ENCODE measurements at regions not wholly inside any gene's neighbourhood (a gene's known extent, or its start where the extent isn't known, plus 50 kb on each side); places are given as distances from the start of the nearest gene placed in this dataset.

DNA sequence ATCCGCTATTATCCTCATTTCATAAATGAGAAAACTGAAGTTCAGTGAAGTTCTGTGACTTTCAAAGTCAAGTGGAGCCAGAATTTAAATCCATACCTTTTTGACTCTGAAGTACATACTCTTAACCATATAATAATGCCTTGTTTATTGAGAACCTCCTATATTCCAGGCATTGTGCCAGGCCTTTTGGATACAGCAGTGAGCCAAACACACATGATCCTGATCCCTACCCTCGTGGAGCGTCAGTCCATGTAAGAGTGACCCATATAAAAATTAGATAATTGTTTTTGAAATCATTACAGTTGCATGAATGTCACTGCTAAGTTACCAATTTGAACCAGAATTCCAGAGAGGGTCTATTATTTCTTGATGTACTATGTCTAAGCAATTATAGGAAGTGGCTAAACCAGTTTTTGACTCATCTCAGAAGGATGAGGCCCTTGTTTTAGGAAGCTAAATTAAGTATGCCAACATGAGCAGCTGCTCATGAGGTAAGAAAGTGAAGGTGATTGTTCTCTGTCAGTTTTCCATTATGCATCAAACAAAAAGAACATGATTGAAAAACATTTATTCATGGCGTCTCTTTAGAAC is 289.5 kb downstream of the GLUD2 start:
- TF ChIP-seq, protein P1, sequence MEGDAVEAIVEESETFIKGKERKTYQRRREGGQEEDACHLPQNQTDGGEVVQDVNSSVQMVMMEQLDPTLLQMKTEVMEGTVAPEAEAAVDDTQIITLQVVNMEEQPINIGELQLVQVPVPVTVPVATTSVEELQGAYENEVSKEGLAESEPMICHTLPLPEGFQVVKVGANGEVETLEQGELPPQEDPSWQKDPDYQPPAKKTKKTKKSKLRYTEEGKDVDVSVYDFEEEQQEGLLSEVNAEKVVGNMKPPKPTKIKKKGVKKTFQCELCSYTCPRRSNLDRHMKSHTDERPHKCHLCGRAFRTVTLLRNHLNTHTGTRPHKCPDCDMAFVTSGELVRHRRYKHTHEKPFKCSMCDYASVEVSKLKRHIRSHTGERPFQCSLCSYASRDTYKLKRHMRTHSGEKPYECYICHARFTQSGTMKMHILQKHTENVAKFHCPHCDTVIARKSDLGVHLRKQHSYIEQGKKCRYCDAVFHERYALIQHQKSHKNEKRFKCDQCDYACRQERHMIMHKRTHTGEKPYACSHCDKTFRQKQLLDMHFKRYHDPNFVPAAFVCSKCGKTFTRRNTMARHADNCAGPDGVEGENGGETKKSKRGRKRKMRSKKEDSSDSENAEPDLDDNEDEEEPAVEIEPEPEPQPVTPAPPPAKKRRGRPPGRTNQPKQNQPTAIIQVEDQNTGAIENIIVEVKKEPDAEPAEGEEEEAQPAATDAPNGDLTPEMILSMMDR (conservative IDR thresholded peaks at IDR 0.05), result no peak
- no peak overlapping the region for H3K27ac ChIP-seq

DNA sequence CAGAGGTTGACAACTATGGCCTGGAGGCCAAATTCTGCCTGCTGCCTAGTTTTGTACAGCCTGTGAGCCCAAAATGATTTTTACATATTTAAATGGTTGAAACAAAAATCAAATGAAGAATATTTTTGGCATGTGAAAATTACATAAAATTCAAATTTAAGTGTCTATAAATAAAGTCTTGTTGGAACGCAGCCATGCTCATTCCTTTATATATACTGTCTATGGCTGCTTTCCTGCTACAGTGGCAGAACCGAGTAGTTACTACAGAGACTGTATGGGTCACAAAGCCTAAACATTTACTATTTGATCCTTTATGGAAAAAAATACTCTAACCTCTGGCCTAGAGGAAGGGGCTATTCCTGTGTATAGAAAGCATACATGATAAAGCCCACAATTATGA is 290.4 kb downstream of the GLUD2 start:
- TF ChIP-seq, protein P1 (conservative IDR thresholded peaks at IDR 0.05), result no peak
- no peak overlapping the region for H3K27ac ChIP-seq

DNA sequence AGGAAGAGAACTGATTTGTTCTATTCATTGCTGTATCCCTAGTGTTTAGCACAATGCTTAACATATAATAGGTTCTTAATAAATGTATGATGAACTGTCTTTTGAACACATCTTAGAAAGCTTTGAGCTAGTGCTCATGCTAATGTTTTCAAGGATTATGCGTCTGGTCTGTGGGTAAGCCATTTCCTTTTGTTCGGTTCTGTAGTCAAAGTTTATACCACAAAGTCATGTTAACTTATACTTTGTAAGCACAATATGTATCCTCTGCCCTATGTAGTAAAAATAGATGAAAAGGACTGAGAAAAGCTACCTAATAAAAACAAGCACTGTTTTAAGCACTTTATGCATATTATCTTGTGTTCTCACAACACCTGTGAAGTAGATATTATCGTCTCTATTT is 301.9 kb downstream of the GLUD2 start:
- H3K27ac ChIP-seq, result no peak overlapping the region
- TF ChIP-seq, protein P1 (conservative IDR thresholded peaks at IDR 0.05), result no peak

DNA sequence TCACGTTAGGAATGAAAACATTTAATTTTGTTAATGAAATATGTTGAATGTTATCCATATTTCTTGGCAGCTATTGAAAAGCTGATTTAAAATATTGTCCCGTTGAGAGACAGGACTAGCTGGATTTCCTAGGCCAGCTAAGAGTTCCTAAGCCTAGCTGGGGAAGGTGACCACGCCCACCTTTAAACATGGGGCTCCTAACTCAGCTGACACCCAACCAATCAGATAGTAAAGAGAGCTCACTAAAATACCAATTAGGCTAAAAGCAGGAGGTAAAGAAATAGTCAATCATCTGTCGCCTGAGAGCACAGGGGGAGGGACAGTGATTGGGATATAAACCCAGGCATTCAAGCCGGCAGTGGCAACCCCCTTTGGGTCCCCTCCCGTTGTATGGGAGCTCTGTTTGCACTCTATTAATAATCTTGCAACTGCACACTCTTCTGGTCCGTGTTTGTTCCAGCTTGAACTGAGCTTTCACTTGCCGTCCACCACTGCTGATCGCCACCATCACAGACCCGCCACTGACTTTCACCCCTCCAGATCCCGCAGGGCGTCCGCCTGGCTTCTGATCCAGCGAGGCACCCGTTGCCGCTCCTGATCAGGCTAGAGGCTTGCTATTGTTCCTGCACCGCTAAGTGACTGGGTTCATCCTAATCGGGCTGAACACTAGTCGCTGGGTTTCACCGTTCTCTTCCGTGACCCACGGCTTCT is 308.9 kb downstream of the GLUD2 start:
- TF ChIP-seq, protein P1 (conservative IDR thresholded peaks at IDR 0.05), result no peak
- H3K27ac ChIP-seq, result no peak overlapping the region

DNA sequence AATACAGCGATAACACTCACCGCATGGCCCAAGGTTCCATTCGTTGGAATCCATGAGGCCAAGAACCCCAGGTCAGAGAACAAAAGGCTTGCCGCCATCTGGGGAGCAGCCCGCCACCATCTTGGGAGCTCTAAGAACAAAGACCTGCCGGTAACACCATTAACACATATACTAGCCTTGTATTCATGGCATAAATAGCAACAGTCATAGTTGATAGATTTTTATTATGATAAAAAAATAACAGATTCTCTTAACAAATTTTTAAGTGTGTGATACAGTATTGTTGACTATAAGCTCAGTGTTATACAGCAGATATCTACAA is 309.4 kb downstream of the GLUD2 start:
- TF ChIP-seq, protein P1 (conservative IDR thresholded peaks at IDR 0.05), result no peak
- no peak overlapping the region for H3K27ac ChIP-seq

DNA sequence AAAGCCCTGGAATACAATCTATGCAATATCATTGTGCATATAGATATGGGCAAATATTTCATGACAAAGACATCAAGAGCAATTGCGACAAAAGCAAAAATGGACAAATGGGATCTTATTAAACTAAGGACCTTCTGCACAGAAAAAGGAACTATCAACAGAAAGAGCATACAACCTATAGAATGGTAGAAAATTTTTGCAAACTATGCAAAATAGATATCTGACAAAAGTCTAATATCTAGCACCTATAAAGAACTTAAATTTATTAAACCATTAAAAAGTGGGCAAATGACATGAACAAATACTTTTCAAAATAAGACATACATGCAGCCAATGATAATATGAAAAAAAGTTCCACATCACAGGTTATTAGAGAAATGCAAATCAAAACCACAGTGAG is 312.9 kb downstream of the GLUD2 start:
- TF ChIP-seq, protein P1 (conservative IDR thresholded peaks at IDR 0.05), result no peak
- H3K27ac ChIP-seq, result no peak overlapping the region

DNA sequence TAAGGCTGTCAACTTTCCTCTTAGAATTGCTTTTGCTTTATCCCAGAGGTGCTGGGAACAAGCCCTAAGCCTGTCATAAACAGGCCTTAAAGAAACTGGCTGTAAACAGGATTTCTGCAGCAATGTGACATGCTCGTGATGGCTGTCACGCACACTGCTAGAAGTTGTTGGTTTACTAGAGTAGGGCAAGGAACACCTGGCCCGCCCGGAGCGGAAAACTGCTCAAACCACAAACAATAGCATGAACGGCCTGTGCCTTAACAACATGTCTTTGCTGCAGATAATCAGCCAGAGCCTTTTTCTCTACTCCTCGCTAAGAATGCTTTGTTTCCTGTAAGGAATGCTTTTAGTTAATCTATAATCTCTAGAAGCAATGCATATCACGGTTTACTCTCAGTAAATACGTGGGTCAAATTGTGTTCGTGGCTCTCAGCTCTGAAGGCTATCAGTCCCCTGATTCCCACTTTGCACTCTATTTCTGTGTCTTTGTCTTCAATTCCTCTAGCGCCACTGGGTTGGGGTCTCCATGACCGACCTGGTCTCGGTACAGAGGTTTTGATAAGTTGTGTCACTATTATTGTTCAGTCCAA is 318.3 kb downstream of the GLUD2 start:
- H3K27ac ChIP-seq, result no peak overlapping the region
- TF ChIP-seq, protein P1 (conservative IDR thresholded peaks at IDR 0.05), result no peak
